OCI-LY3 (cell line): ENCODE measurements at regions not wholly inside any gene's neighbourhood (a gene's known extent, or its start where the extent isn't known, plus 50 kb on each side); places are given as distances from the start of the nearest gene placed in this dataset.

ENCODE experiments used
- H2AFZ ChIP-seq: fragments of 200-600, 300-600 bp; shearing (Covaris generic); 2 replicates; pipeline ENCODE4 v1.6.0; 2014; ENCODE audit warnings: antibody characterized with exemption, low read depth, low read length
- H3K27ac ChIP-seq: fragments of 200-600, 300-600 bp; sonication (generic); 2 replicates; pipeline ENCODE4 v1.5.1; 2014; ENCODE audit warnings: mild to moderate bottlenecking, low read length, moderate library complexity, mixed read lengths
- H3K27me3 ChIP-seq: fragments of 200-600, 300-600 bp; sonication (generic); 2 replicates; pipeline ENCODE4 v1.6.1; 2014; ENCODE audit warnings: low read depth, low read length, mixed read lengths
- H3K36me3 ChIP-seq: fragments of 200-600, 300-600 bp; sonication (generic); replicated peaks from 2 replicates; pipeline ENCODE3; 2014; ENCODE audit warnings: low read depth, low read length, mixed read lengths
- H3K4me1 ChIP-seq: fragments of 300-600, 200-600 bp; sonication (generic); 2 replicates; pipeline ENCODE4 v1.6.1; 2014; ENCODE audit warnings: low read length, mixed read lengths
- H3K4me2 ChIP-seq: fragments of 200-600, 300-600 bp; sonication (generic); 2 replicates; pipeline ENCODE4 v1.6.1; 2014; ENCODE audit warnings: low read length, mixed read lengths
- H3K4me3 ChIP-seq: fragments of 300-600, 200-600 bp; sonication (generic); 2 replicates; pipeline ENCODE4 v1.5.1; 2014; ENCODE audit warnings: antibody characterized with exemption, mild to moderate bottlenecking, low read length, moderate library complexity
- H3K79me2 ChIP-seq: fragments of 300-600, 200-600 bp; shearing (Covaris generic); 2 replicates; pipeline ENCODE4 v1.6.1; 2014; ENCODE audit warnings: mild to moderate bottlenecking, low read length, mixed read lengths
- H3K9ac ChIP-seq: fragments of 300-600, 200-600 bp; shearing (Covaris generic); 2 replicates; pipeline ENCODE4 v1.6.0; 2014; ENCODE audit warnings: mild to moderate bottlenecking, low read length, moderate library complexity
- H3K9me3 ChIP-seq: fragments of 200-600, 300-600 bp; shearing (Covaris generic); 2 replicates; pipeline ENCODE4 v1.6.1; 2014; ENCODE audit warnings: low read length, mixed read lengths; ENCODE audit not compliant: insufficient read depth
- H4K20me1 ChIP-seq: fragments of 200-600, 300-600 bp; sonication (generic); 2 replicates; pipeline ENCODE4 v1.6.1; 2016; ENCODE audit warnings: low read length, mixed read lengths; ENCODE audit not compliant: insufficient read depth
- EZH2phosphoT487 ChIP-seq: fragments of 200-600 bp; shearing (Covaris generic); IDR thresholded peaks from 2 replicates; pipeline ENCODE4 v1.6.1; 2018; ENCODE audit warnings: antibody characterized with exemption, mixed run types, low read depth
- TF ChIP-seq, protein P1 (sequence below): fragments of 200-600, 300-600 bp; sonication (generic); IDR thresholded peaks from 2 replicates; pipeline ENCODE4 v1.5.1; 2014; ENCODE audit warnings: antibody characterized with exemption, low read length, low read depth

DNA sequence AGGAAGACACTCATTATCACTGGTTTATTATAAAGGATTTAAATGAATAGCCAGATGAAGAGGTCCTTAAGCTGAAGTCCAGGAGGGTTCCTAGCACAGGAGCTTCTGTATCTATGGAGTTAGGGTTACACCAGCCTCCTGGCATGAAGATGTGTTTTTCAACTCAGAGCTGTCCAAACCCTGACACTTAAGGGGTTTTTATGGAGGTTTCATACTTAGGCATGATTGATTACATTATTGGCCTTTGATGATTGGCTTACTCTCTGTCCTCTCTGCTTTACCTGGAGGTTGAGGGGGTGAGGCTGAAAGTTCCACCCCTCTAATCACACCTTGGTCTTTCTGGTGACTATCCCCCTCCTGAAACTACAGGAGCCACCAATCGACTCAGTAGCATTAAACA lies 84.9 kb upstream of the ZNF169 start:
- H3K27ac ChIP-seq, result peak overlapping the region; percentile 24
- H3K9ac ChIP-seq, result no peak overlapping the region
- TF ChIP-seq EZH2phosphoT487, result no peak
- TF ChIP-seq, protein P1, sequence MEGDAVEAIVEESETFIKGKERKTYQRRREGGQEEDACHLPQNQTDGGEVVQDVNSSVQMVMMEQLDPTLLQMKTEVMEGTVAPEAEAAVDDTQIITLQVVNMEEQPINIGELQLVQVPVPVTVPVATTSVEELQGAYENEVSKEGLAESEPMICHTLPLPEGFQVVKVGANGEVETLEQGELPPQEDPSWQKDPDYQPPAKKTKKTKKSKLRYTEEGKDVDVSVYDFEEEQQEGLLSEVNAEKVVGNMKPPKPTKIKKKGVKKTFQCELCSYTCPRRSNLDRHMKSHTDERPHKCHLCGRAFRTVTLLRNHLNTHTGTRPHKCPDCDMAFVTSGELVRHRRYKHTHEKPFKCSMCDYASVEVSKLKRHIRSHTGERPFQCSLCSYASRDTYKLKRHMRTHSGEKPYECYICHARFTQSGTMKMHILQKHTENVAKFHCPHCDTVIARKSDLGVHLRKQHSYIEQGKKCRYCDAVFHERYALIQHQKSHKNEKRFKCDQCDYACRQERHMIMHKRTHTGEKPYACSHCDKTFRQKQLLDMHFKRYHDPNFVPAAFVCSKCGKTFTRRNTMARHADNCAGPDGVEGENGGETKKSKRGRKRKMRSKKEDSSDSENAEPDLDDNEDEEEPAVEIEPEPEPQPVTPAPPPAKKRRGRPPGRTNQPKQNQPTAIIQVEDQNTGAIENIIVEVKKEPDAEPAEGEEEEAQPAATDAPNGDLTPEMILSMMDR, result no peak
- H3K36me3 ChIP-seq, result peaks cover 41% of the 10 kb centered on the region
- H3K4me3 ChIP-seq, result no peak overlapping the region
- peaks cover 82% of the 10 kb centered on the region for H3K4me1 ChIP-seq
- no peaks in the 10 kb centered on the region for H3K27me3 ChIP-seq
- no peaks in the 10 kb centered on the region for H3K9me3 ChIP-seq
- H3K4me2 ChIP-seq, result peak overlapping the region; percentile 47
- H3K79me2 ChIP-seq, result peaks cover 98% of the 10 kb centered on the region
- H4K20me1 ChIP-seq, result peaks cover 94% of the 10 kb centered on the region
- no peak overlapping the region for H2AFZ ChIP-seq

DNA sequence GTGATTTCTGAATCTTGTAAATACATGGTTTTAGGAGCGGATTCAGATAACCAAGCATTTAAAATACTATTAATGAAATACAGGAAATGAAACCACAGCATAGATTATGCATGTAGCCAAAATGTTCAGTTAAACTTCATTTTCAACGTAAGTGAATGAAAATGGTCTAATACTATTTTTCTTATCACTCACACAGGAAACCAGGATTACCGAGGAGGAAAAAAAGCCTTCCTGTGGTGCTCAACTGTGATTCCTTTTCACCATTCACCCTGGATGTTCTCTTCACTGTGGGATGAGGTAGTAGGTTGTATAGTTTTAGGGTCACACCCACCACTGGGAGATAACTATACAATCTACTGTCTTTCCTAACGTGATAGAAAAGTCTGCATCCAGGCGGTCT lies 83.4 kb upstream of the ZNF169 start:
- no peak overlapping the region for H3K4me3 ChIP-seq
- no peak overlapping the region for H3K9ac ChIP-seq
- peak overlapping the region; percentile 43 for H3K4me2 ChIP-seq
- H3K4me1 ChIP-seq, result peaks cover 73% of the 10 kb centered on the region
- no peaks in the 10 kb centered on the region for H3K27me3 ChIP-seq
- H3K36me3 ChIP-seq, result peaks cover 47% of the 10 kb centered on the region
- H3K27ac ChIP-seq, result 0 out of 2 replicates have a peak overlapping the region, but pooled peaks have one; percentile 13
- TF ChIP-seq, protein P1, result no peak
- no peak for TF ChIP-seq EZH2phosphoT487
- no peak overlapping the region for H2AFZ ChIP-seq
- no peaks in the 10 kb centered on the region for H3K9me3 ChIP-seq
- peaks cover 92% of the 10 kb centered on the region for H4K20me1 ChIP-seq
- peaks cover 96% of the 10 kb centered on the region for H3K79me2 ChIP-seq

DNA sequence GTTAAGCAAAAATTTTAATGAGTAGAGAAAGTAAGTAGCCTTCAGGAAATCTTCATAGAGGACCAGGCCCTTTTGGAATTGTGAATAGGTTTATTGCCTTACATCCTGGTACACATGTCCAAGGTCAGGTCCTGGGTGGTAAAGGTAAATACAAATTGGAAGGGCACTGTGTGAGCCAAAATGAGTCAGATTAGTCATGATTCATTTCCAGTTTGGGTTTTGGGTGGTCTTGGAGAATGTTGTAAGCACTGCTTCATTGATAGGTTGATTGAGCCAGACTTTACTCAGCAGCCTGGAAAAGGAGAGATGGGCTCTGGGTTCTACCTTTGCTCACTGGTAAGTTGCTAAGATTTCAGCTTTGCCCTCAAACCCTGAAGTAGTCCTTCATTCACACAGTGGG lies 82.5 kb upstream of the ZNF169 start:
- no peak overlapping the region for H3K27ac ChIP-seq
- peaks cover 49% of the 10 kb centered on the region for H3K36me3 ChIP-seq
- no peak overlapping the region for H3K9ac ChIP-seq
- no peaks in the 10 kb centered on the region for H3K9me3 ChIP-seq
- TF ChIP-seq, protein P1, result no peak
- no peak for TF ChIP-seq EZH2phosphoT487
- H3K4me3 ChIP-seq, result no peak overlapping the region
- H2AFZ ChIP-seq, result no peak overlapping the region
- no peaks in the 10 kb centered on the region for H3K27me3 ChIP-seq
- H4K20me1 ChIP-seq, result peaks cover 96% of the 10 kb centered on the region
- H3K4me2 ChIP-seq, result no peak overlapping the region
- H3K79me2 ChIP-seq, result peaks cover 96% of the 10 kb centered on the region
- peaks cover 74% of the 10 kb centered on the region for H3K4me1 ChIP-seq

DNA sequence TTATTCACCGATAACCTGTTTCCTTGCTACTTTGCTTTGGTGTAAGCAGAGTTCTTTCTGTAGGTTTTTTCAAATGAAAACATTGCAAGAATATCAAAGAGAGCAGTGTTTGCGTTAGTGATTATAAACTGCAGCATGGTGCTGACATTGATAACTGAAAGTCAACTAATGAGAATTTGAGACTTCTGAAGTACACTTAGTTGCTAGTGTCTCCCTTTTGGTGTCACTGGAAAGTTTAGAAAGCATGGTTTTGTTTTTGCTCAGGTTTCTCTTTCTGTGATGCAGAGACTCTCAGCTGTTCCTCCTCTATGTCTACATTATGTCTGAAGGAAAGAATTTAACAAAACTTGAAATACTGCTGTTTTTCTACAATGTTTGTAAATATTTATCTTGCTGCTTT lies 80.2 kb upstream of the ZNF169 start:
- Histone ChIP-seq H3K9me3 (no peaks in the 10 kb centered on the region), H3K79me2 (peaks cover 73% of the 10 kb centered on the region), H3K9ac (no peak overlapping the region), H3K4me1 (peaks cover 65% of the 10 kb centered on the region), H3K36me3 (peaks cover 44% of the 10 kb centered on the region), H4K20me1 (peaks cover 81% of the 10 kb centered on the region), H3K27ac (peak overlapping the region; percentile 46), H3K27me3 (no peaks in the 10 kb centered on the region), H3K4me3 (no peak overlapping the region), H3K4me2 (peak overlapping the region; percentile 4; the same call in 1 of the 2 replicates), H2AFZ (no peak overlapping the region)
- TF ChIP-seq EZH2phosphoT487, result no peak
- TF ChIP-seq, protein P1, result no peak
